Stimulated activated CD8-positive, alpha-beta memory T cell treated with anti-CD3 and anti-CD28 coated beads, Interleukin-7, amount 100 ng/mL, for 4 hours (primary cell): ENCODE measurements at regions not wholly inside any gene's neighbourhood (a gene's known extent, or its start where the extent isn't known, plus 50 kb on each side); places are given as distances from the start of the nearest gene placed in this dataset.
"Not testable (repeated sequence)": the region's sequence is repeated elsewhere in the genome, so short reads cannot be mapped to it uniquely, and the experiment has no call there.

Experiments
- DNase-seq, 2 donors: peaks; one replicate each; pipeline ENCODE4 v3.0.0-alpha.2; 2020; ENCODE audit warnings: low read depth in 2 of 2

- no peak for DNase-seq
Observed at GRCh38 chr3:182331341-182331740, 462.0 kb upstream of the ATP11B start.

GRCh38 chr3:182342252-182342651, 451.1 kb upstream of the ATP11B start:
- no peak for DNase-seq

- DNase-seq: not testable (repeated sequence)
Observed at GRCh38 chr3:182344026-182344425, 449.3 kb upstream of the ATP11B start.

- no peak for DNase-seq
Observed at GRCh38 chr3:182349051-182349450, 444.3 kb upstream of the ATP11B start.

GRCh38 chr3:182349951-182350517, 443.3 kb upstream of the ATP11B start:
- no peak for DNase-seq

GRCh38 chr3:182357928-182358327, 435.4 kb upstream of the ATP11B start:
- no peak for DNase-seq

- no peak for DNase-seq
Observed at GRCh38 chr3:182364323-182364722, 429.0 kb upstream of the ATP11B start.

- no peak for DNase-seq
Observed at GRCh38 chr3:182364723-182365650, 428.3 kb upstream of the ATP11B start.

- DNase-seq: no peak
Observed at GRCh38 chr3:182366746-182367145, 426.6 kb upstream of the ATP11B start.

GRCh38 chr3:182369861-182370260, 423.4 kb upstream of the ATP11B start:
- no peak for DNase-seq

GRCh38 chr3:182370949-182371348, 422.4 kb upstream of the ATP11B start:
- DNase-seq: no peak

- no peak for DNase-seq
Observed at GRCh38 chr3:182375916-182376315, 417.4 kb upstream of the ATP11B start.

- DNase-seq: no peak
Observed at GRCh38 chr3:182382112-182382857, 411.0 kb upstream of the ATP11B start.

- no peak for DNase-seq
Observed at GRCh38 chr3:182384221-182384620, 409.1 kb upstream of the ATP11B start.

GRCh38 chr3:182385356-182385755, 407.9 kb upstream of the ATP11B start:
- DNase-seq: no peak

- DNase-seq: no peak
Observed at GRCh38 chr3:182388506-182388905, 404.8 kb upstream of the ATP11B start.

- DNase-seq: no peak
Observed at GRCh38 chr3:182389071-182389815, 404.1 kb upstream of the ATP11B start.

- DNase-seq: no peak
Observed at GRCh38 chr3:182390421-182390820, 402.9 kb upstream of the ATP11B start.

- no peak for DNase-seq
Observed at GRCh38 chr3:182392182-182392937, 400.9 kb upstream of the ATP11B start.

- no peak for DNase-seq
Observed at GRCh38 chr3:182393151-182393550, 400.2 kb upstream of the ATP11B start.

- no peak for DNase-seq
Observed at GRCh38 chr3:182393830-182394367, 399.4 kb upstream of the ATP11B start.
